ENCODE measurements at regions not wholly inside any gene's neighbourhood (a gene's known extent, or its start where the extent isn't known, plus 50 kb on each side); places are given as distances from the start of the nearest gene placed in this dataset.

GRCh38 chr1:203930342-203930741, 68.9 kb downstream of the SNRPE start:
- TF ChIP-seq CTCF (IDR thresholded peaks at IDR 0.05) (no peak), POLR2A (IDR thresholded peaks at IDR 0.05) (no peak)
